HUDEP-2 (cell line): ENCODE measurements at regions not wholly inside any gene's neighbourhood (a gene's known extent, or its start where the extent isn't known, plus 50 kb on each side); places are given as distances from the start of the nearest gene placed in this dataset.
A peak's percentile ranks its signal among the peaks of the same experiment; 100 is the strongest.
"Not testable (repeated sequence)": the region's sequence is repeated elsewhere in the genome, so short reads cannot be mapped to it uniquely, and the experiment has no call there.

Experiments used
- DNase-seq, 76 experiments: peaks; one replicate each; lab custom pipeline; 2025; ENCODE audit not compliant: unreplicated experiment in 76 of 76; lab: John Stamatoyannopoulos, UW

- DNase-seq = no peak
Measured at GRCh38 chr13:71304861-71305260, 562.1 kb downstream of the DACH1 start.

DNA sequence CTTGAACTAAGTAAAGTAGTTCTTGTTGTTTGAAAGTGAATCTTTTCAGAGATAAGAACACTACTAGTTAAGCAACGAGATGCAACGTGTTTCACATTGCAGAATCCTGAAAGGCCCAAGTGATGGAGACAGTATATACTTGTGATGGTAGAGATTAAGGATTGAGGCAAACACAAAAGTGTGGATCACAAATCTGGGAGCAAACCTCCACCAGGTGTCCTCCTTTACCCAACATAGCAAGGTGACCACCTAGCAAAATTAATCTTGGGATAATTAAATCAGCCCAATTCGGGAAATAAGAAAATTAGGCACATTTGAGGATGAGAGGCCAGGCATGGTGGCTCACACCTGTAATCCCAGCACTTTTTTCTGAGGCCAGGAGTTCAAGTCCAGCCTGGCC lies 563.9 kb downstream of the DACH1 start:
- no peak for DNase-seq

GRCh38 chr13:71300602-71301001 lies 566.4 kb downstream of the DACH1 start:
- DNase-seq = no peak

GRCh38 chr13:71291842-71292146 lies 575.2 kb downstream of the DACH1 start:
- DNase-seq = peak in 16 of 76 experiments; percentile 0 to 57 (median 13)

- DNase-seq = peak in 10 of 76 experiments; percentile 2 to 33 (median 10)
Measured at GRCh38 chr13:71290963-71291841, 575.8 kb downstream of the DACH1 start.

DNA sequence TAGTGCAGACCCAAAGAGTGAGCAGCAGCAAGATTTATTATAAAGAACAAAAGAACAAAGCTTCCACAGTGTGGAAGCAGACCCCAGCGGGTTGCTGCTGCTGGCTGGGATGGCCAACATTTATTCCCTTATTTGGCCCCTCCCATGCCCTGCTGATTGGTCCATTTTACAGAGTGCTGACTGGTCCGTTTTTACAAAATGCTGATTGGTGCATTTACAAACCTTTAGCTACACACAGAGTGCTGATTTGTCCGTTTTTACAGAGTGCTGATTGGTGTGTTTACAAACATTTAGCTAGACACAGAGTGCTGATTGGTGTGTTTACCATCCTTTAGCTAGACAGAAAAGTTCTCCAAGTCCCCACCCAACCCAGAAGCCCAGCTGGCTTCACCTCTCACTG lies 577.0 kb downstream of the DACH1 start:
- DNase-seq = not testable (repeated sequence)

DNA sequence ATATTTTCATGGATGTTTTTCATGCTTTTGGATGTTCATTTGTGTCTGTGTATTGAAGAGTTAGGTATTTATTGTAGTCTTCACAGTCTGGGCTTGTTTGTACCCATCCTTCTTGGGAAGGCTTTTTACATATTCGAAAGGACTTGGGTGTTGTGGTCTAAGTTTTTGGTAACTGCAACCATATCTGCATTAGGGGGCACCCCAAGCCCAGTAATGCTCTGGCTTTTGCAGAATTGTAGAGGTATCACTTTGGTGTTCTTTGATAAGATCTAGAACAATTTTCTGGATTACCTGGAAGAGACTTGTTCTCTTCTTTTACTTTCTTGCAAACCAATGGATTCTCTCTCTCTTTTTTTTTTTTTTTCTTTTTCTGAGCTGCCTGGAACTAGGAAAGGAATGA lies 581.3 kb downstream of the DACH1 start:
- DNase-seq = no peak

DNA sequence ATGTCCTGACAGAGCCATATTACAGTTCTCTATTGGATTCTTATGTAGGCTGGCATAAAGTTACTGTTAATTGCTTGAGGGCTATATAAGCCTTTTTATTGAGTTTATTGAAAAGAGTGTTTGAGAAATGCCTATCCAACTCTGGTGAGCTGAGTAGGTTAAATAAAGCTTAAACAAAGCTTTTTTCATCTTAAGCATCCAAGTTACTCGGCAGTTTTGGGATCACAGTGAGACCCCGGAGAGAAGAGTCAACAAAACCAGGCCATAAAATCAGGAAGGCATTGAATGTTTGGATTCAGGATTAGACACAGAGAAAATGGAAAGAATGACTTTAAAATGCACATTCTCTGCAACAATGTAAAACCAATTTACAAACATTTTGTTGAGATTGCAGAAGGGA lies 588.5 kb downstream of the DACH1 start:
- DNase-seq = no peak

- no peak for DNase-seq
Measured at GRCh38 chr13:71274923-71275608, 591.9 kb downstream of the DACH1 start.

- DNase-seq = no peak
Measured at GRCh38 chr13:71261256-71261655, 605.7 kb downstream of the DACH1 start.

GRCh38 chr13:71260246-71260645 lies 606.8 kb downstream of the DACH1 start:
- no peak for DNase-seq

GRCh38 chr13:71255633-71256032 lies 611.4 kb downstream of the DACH1 start:
- no peak for DNase-seq

DNA sequence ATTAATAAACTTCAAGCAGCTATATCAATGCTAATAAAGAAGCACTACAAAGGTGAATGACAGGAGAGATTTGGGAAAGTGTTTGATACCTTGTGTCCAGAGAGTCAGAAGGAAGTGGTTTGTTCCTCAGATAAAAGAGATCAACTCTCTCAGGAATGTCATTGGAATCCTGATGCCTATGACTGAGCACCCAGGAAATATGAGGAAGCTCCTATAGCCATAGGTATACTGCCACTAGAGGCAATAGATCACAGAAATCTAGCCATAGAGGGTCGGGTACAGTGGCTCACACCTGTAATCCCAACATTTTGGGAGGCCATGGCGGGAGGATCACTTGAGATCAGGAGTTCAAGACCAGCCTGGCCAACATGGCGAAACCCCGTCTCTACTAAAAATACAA lies 612.6 kb downstream of the DACH1 start:
- no peak for DNase-seq

- no peak for DNase-seq
Measured at GRCh38 chr13:71252184-71252704, 614.8 kb downstream of the DACH1 start.

- no peak for DNase-seq
Measured at GRCh38 chr13:71251292-71251951, 615.6 kb downstream of the DACH1 start.

GRCh38 chr13:71249011-71249410 lies 618.0 kb downstream of the DACH1 start:
- DNase-seq = no peak

- no peak for DNase-seq
Measured at GRCh38 chr13:71244161-71244560, 622.8 kb downstream of the DACH1 start.

- DNase-seq = no peak
Measured at GRCh38 chr13:71242201-71242600, 624.8 kb downstream of the DACH1 start.

GRCh38 chr13:71240911-71241310 lies 626.1 kb downstream of the DACH1 start:
- peak in 2 of 76 experiments; percentile 1 to 8 for DNase-seq

DNA sequence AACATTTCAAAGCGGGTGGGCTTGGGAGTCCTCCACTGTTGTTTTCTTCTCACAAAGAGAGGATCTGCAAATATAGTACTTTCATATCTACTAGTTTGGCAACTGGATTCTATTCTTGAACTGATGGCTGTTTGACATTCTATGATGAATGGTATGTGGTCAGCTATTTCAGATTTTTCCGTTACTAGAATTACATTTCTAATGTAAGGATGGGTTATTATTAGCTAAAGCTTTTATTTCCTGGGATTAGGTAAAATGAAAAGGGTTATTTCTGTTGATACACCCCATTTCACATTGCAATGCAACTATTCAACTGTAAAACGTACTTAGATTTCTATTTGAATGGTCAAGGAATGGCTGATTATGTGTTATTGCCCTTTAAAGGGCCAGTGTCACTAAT lies 629.7 kb downstream of the DACH1 start:
- DNase-seq = no peak

GRCh38 chr13:71219698-71220415 lies 647.1 kb downstream of the DACH1 start:
- no peak for DNase-seq
